ENCODE measurements at regions not wholly inside any gene's neighbourhood (a gene's known extent, or its start where the extent isn't known, plus 50 kb on each side); places are given as distances from the start of the nearest gene placed in this dataset.
"Not testable (repeated sequence)": the region's sequence is repeated elsewhere in the genome, so short reads cannot be mapped to it uniquely, and the experiment has no call there.

GRCh38 chr5:68067976-68068603, 147.5 kb upstream of the PIK3R1 start:
- peak; percentile 27 for DNase-seq (ENCODE audit: low read depth)

DNA sequence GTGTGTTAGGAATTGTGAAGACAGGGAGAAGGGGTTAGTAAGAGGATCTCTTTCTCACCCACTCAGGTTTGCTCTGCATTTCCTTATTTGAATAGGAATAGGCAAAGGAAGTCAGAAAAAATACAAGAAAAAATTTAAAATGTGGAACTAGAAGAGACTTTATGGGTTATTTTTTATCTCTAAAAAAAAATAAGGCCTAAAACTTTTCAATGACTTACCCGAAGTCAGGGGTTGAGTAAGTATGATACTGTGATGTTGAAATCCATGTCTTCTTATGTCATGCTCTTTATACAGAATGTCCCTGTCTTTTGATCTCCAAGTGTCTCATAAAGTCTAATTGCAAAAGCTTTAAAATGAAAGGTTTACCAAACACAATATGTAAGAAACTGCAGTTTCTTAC, 148.3 kb upstream of the PIK3R1 start:
- peak; percentile 56 for DNase-seq (ENCODE audit: low read depth)

DNA sequence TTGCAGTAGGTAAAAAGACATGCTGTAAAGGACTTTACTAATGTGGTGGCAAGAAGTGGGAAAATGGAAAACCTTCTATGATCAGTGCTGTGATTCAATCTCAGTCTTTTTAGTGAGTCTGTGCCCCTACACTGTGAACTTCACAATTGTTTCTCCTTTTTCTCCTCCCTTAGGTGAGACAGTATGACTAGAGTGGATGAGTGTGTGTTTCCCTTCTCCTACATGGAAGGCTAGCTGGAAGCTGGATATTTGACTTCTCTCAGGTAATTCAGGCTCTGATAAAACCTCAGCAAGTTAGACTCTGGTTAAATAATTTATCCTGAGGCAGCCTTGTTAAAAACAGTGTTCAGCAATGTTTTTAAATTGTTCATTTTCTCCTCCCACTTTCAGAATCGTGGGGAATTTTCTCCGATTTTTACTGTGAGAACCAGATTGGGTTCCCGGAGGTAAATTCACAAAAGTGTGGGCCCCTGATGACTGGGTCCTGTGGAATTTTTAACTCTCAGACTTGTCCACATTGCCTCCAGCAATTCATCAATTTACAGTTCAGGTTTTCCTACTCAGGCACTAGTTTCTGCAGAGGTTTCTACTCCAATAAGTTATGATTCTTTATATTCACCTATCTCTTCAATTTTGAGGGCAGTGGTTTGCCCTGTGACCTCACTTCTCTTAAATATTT, 149.1 kb upstream of the PIK3R1 start:
- DNase-seq (ENCODE audit: low read depth), result no peak

DNA sequence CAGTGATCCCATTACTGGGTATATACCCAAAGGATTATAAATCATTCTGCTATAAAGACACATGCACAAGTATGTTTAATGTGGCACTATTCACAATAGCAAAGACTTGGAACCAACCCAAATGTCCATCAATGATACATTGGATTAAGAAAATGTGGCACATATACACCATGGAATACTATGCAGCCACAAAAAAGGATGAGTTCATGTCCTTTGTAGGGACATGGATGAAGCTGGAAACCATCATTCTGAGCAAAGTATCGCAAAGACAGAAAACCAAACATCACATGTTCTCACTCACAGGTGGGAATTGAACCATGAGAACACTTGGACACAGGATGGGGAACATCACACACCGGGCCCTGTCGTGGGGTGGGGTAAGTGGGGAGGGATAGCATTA, 150.2 kb upstream of the PIK3R1 start:
- DNase-seq (ENCODE audit: low read depth), result not testable (repeated sequence)

GRCh38 chr5:68060382-68060781, 155.2 kb upstream of the PIK3R1 start:
- DNase-seq (ENCODE audit: low read depth), result no peak

GRCh38 chr5:68057191-68057590, 158.4 kb upstream of the PIK3R1 start:
- no peak for DNase-seq (ENCODE audit: low read depth)

DNA sequence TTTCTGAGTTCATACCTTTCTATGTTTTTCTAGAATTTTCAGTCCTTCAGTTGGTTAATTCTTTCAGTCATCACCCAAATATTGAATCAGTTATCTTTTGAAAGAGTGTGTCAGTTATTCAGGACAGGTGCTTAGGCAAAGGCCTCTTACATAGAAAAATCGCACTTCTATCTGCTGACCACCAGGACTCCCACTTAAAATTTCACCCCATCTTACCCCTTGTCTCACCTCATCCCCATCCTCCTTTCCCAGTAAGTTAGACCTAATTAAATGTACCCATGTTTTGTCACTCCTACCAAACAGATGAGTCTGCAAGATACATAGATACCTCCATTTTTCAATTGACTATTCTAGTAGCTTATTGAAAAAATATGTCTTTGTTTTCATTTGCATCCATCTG, 159.9 kb upstream of the PIK3R1 start:
- no peak for DNase-seq (ENCODE audit: low read depth)

- DNase-seq (ENCODE audit: low read depth), result no peak
These were observed 160.9 kb upstream of the PIK3R1 start for GRCh38 chr5:68054638-68055037.

DNA sequence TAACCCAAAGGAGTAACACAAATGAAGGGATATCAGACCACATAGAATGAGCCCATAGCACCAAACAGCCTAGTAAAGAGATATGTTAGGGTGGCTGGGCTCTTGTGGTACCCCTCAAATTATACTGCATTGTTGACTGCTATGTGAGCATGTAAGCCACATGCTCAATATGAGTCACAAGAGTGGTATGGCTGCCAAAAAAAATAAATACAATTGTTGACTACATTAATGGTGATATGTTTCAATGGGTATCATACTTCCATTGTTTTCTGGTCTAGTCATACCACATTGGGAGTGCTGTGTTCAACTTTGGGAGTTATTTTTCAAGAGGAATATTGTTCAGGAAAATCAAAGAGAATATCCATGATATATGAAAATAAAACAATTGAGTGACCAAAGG, 162.4 kb upstream of the PIK3R1 start:
- DNase-seq (ENCODE audit: low read depth), result no peak

DNA sequence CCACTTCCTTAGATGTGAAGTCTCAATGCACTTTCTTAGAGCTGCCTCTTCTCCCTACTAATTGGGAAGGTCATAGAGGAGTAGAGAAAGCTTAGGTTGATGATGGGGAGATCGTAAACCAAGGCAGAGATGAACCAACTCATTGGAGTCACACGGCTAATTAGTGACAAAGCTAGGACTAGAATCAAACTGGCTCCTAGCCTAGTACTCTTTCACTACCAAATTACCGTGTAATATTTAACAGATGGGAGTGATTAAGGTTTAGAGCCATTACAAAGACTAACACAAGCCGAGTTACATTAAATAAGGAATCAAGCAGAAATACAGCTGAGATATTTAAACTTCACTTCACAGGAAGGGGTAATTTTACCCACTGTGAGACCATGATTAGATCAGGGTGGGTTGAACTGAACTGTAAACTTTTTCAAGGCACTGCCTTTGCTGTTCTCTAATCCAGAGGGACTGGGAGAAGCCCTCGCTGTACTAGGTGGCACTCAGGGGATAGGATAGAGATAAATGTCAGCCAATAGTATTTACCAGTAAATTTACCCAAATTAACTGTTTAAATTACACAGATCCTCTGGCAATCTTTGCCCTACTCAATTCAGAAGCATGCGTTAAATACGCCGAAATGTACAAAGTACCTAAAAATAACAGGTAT, 166.4 kb upstream of the PIK3R1 start:
- DNase-seq (ENCODE audit: low read depth), result peak; percentile 70

GRCh38 chr5:68048516-68048915, 167.0 kb upstream of the PIK3R1 start:
- DNase-seq (ENCODE audit: low read depth), result no peak

DNA sequence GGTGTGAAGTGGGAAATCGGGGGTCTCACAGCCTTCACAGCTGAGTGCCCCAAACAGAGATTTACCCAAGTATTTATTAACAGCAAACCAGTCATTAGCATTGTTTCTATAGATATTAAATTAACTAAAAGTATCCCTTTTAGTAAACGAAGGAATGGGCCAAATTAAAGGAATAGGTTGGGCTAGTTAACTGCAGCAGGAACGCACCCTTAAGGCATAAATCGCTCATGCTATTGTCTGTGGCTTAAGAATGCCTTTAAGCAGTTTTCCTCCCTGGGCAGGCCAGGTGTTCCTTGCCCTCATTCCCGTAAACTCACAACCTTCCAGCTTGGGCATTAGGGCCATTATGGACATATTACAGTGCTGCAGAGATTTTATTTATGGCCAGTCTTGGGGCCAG, 167.5 kb upstream of the PIK3R1 start:
- DNase-seq (ENCODE audit: low read depth), result not testable (repeated sequence)

DNA sequence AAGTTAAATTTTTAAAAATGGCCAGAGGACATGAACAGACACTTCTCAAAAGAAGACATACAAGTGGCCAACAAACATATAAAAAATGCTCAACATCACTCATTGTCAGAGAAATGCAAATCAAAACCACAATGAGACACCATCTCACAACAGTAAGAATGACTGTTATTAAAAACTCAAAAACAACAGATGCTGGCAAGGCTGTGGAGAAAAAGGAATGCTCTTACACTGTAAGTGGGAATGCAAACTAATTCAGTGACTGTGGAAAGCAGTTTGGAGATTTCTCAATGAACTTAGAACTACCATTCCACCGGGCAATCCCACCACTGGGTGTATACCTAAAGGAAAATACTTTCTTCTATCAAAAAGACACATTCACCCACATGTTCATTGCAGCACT, 168.5 kb upstream of the PIK3R1 start:
- peak; percentile 89 for DNase-seq (ENCODE audit: low read depth)

GRCh38 chr5:68046445-68046844, 169.1 kb upstream of the PIK3R1 start:
- DNase-seq (ENCODE audit: low read depth), result peak; percentile 99

- DNase-seq (ENCODE audit: low read depth), result no peak
These were observed 174.3 kb upstream of the PIK3R1 start for GRCh38 chr5:68041293-68041692.

- peak; percentile 33 for DNase-seq (ENCODE audit: low read depth)
These were observed 178.0 kb upstream of the PIK3R1 start for GRCh38 chr5:68037546-68037945.

DNA sequence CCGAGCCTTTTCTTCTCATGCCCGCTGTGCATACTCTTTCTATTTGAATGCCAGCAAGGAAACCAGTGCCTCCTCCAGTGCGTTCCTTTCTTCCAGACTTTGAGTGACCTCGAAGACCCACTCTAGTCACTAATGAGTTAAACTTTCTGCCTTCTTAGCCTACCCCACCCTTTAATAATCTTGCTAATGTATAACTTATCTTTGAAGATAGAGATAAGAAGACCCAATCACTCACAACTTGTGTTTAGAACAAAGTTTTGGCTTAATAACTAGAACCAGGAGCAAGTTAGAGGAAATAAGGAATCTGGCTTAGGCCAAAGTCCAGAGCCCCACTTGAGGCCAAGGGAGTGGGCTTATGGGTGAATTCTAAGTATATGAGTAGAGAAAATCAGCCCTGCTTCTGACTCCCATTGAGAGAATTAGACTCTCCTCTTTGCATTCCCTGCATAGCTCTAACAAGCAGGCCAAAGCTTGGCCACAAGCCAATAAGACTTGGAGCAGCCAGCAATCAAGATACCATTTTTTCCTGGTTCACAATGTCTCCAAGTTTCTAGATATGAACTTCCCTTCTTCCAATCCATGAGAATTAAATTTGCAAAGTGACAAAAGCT, 181.5 kb upstream of the PIK3R1 start:
- DNase-seq (ENCODE audit: low read depth), result peak; percentile 24

DNA sequence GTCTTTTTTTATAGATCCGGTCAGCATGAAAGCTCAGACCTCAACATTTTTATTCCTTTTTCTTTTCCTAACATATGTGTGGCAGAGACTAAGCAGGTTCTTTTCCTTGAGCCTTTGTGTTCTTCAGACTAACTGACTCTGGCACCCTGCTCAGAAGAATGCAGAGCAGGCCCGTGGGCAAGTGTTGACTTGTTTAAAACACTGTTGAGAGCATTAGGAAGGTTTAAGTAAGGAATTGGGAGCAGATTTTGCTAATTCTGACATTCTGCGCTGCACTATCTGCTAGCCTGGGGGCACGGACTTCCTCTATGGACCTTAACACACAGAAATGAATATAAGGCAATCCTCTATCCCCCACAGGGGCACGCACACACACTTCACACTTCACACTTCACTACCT, 182.5 kb upstream of the PIK3R1 start:
- DNase-seq (ENCODE audit: low read depth), result no peak

DNA sequence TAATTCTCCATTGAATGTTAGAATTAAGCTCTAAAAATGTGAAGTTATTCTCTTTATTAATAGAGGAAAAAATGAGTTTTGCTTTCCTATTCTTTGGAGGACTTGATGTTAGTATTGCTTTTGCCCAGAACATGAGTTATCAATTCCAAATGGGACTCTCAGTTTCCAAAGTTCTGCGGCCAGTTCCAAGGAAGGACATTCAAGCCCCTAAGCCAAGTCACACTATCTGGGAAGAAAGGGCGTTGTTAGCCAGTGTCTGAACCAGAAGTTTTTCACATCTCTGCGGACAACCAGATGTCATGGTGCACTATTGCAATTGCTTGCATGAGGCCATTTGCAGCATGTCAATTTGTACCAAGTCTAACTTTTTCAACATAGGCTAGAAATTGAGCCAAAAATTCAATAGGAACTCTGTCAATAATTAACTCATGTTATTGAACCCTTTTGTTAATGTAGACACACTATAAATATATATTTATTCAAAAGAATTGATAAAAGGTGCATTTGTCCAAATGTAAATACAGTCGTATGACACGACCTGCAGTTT, 183.3 kb upstream of the PIK3R1 start:
- DNase-seq (ENCODE audit: low read depth), result no peak

- DNase-seq (ENCODE audit: low read depth), result no peak
These were observed 187.3 kb upstream of the PIK3R1 start for GRCh38 chr5:68028131-68028727.

- peak; percentile 91 for DNase-seq (ENCODE audit: low read depth)
These were observed 188.0 kb upstream of the PIK3R1 start for GRCh38 chr5:68027519-68027918.

Measured in fibroblast of gingiva (primary cell).